ENCODE measurements at regions not wholly inside any gene's neighbourhood (a gene's known extent, or its start where the extent isn't known, plus 50 kb on each side); places are given as distances from the start of the nearest gene placed in this dataset.

- Histone ChIP-seq H3K4me3 (no peak overlapping the region), H3K36me3 (no peaks in the 10 kb centered on the region), H3K4me1 (peaks cover 15% of the 10 kb centered on the region), H3K27me3 (no peaks in the 10 kb centered on the region), H3K27ac (no peak overlapping the region), H3K9me3 (no peaks in the 10 kb centered on the region)
- TF ChIP-seq POLR2AphosphoS5 (IDR thresholded peaks at IDR 0.05) (no peak), EP300 (IDR thresholded peaks at IDR 0.05) (no peak), POLR2A (IDR thresholded peaks at IDR 0.05) (no peak), CTCF (IDR thresholded peaks at IDR 0.05) (no peak)
- DNase-seq (ENCODE audit: low spot score in 2 of 2): no peak
- WGBS: 84% methylated on average over 7 of the region's 9 CpGs
These were observed 383.8 kb upstream of the ZMIZ1 start for GRCh38 chr10:78684947-78685346.

- H3K36me3 ChIP-seq: no peaks in the 10 kb centered on the region
- TF ChIP-seq CTCF (IDR thresholded peaks at IDR 0.05) (no peak), EP300 (IDR thresholded peaks at IDR 0.05) (no peak), POLR2AphosphoS5 (IDR thresholded peaks at IDR 0.05) (no peak), POLR2A (IDR thresholded peaks at IDR 0.05) (no peak)
- H3K27me3 ChIP-seq: no peaks in the 10 kb centered on the region
- no peak overlapping the region for H3K27ac ChIP-seq
- peaks cover 15% of the 10 kb centered on the region for H3K4me1 ChIP-seq
- DNase-seq (ENCODE audit: low spot score in 2 of 2): no peak
- no peak overlapping the region for H3K4me3 ChIP-seq
- no peaks in the 10 kb centered on the region for H3K9me3 ChIP-seq
- WGBS: 75% methylated on average over 7 of the region's 7 CpGs
These were observed 383.2 kb upstream of the ZMIZ1 start for GRCh38 chr10:78685466-78686103.

GRCh38 chr10:78686444-78687060 is 382.2 kb upstream of the ZMIZ1 start:
- Histone ChIP-seq H3K27ac (no peak overlapping the region), H3K9me3 (no peaks in the 10 kb centered on the region), H3K4me3 (no peak overlapping the region), H3K36me3 (no peaks in the 10 kb centered on the region), H3K27me3 (no peaks in the 10 kb centered on the region), H3K4me1 (peaks cover 15% of the 10 kb centered on the region)
- 84% methylated on average over 9 of the region's 10 CpGs for WGBS
- no peak for DNase-seq (ENCODE audit: low spot score in 2 of 2)
- TF ChIP-seq EP300 (IDR thresholded peaks at IDR 0.05) (no peak), CTCF (IDR thresholded peaks at IDR 0.05) (no peak), POLR2A (IDR thresholded peaks at IDR 0.05) (no peak), POLR2AphosphoS5 (IDR thresholded peaks at IDR 0.05) (no peak)

- no peak overlapping the region for H3K4me3 ChIP-seq
These were observed 381.1 kb upstream of the ZMIZ1 start for GRCh38 chr10:78687626-78688025.

More at GRCh38 chr10:78687626-78688025, 381.1 kb upstream of the ZMIZ1 start:
- H3K9me3 ChIP-seq: no peaks in the 10 kb centered on the region
- no peak overlapping the region for H3K27ac ChIP-seq
- no peak for DNase-seq (ENCODE audit: low spot score in 2 of 2)
- no peaks in the 10 kb centered on the region for H3K36me3 ChIP-seq
- H3K4me1 ChIP-seq: peaks cover 15% of the 10 kb centered on the region
- H3K27me3 ChIP-seq: no peaks in the 10 kb centered on the region
- TF ChIP-seq CTCF (IDR thresholded peaks at IDR 0.05) (no peak), POLR2AphosphoS5 (IDR thresholded peaks at IDR 0.05) (no peak), EP300 (IDR thresholded peaks at IDR 0.05) (no peak), POLR2A (IDR thresholded peaks at IDR 0.05) (no peak)

Data from suprapubic skin (tissue), 4 donors.